Ovary (tissue), 7 donors: ENCODE measurements at regions not wholly inside any gene's neighbourhood (a gene's known extent, or its start where the extent isn't known, plus 50 kb on each side); places are given as distances from the start of the nearest gene placed in this dataset.

Experiments
- DNase-seq, 5 donors: peaks; one replicate each; pipeline ENCODE4 v3.0.0-alpha.2; 2019 to 2020
- H3K27ac ChIP-seq, 2 donors: fragments of 200-600 bp; one replicate each; pipeline versions ENCODE4 v1.5.1 to v1.8.0; 2019 to 2022
- H3K27me3 ChIP-seq: fragments of 200-600 bp; one replicate; pipeline ENCODE4 v1.8.0; 2022
- H3K36me3 ChIP-seq: fragments of 200-600 bp; sonication (generic); one replicate; pipeline ENCODE4 v1.5.1; 2019
- H3K4me1 ChIP-seq: one replicate; pipeline ENCODE4 v1.8.1; 2013; ENCODE audit warnings: mild to moderate bottlenecking, moderate library complexity; ENCODE audit not compliant: insufficient read depth
- H3K4me3 ChIP-seq: fragments of 200-600 bp; sonication (generic); one replicate; pipeline ENCODE4 v1.5.1; 2017
- H3K9me3 ChIP-seq, 2 donors: fragments of 200-600 bp in 1 of 2; sonication (generic) in 1 of 2; one replicate each; pipeline versions ENCODE4 v1.5.1 to v1.8.1; 2013 to 2019; ENCODE audit warnings: mild to moderate bottlenecking in 1 of 2, moderate library complexity in 1 of 2
- CTCF ChIP-seq, 3 donors: fragments of 450-650 bp in 2 of 3; fragments of 200-600 bp in 1 of 3; IDR thresholded peaks; one replicate each; pipeline versions ENCODE4 v1.5.1 to v1.8.0; 2016 to 2022; ENCODE audit warnings: antibody characterized with exemption in 3 of 3, mild to moderate bottlenecking in 1 of 3
- EP300 ChIP-seq: sonication (generic); formaldehyde crosslinking; IDR thresholded peaks from one replicate; pipeline ENCODE4 v1.6.1; 2017; ENCODE audit warnings: antibody characterized with exemption
- POLR2A ChIP-seq: fragments of 450-650 bp; IDR thresholded peaks from one replicate; pipeline ENCODE4 v1.6.1; 2017; ENCODE audit warnings: antibody characterized with exemption, mild to moderate bottlenecking, moderate library complexity
- WGBS, 3 donors: extraction: QIAGEN DNeasy Blood & Tissue Kit in 1 of 3; methylation state at CpG; one replicate each; pipeline versions ENCODE4 v1.1.5 to v1.1.7; 2013 to 2017; 5-methylcytosine and 5-hydroxymethylcytosine counted together
- intact Hi-C, 4 donors: fragments of 100-400 bp; cut with DNase I; formaldehyde crosslinking; loops; one replicate each; pipeline versions ENCODE4 v1.11.0 to v1.15.1; 2022 to 2023
- donor health status: DM: no; HTN: no; CAD: no; lungs with moderate emphysema.
- donor health status: DM: no; HTN: no; CAD: no.
- donor health status: Bipolar disorder and iron deficiency.
- donor health status: DM: no; HTN: no; CAD: no.
- donor health status: DM: yes; HTN: yes; CAD: no.

- no peak overlapping the region for H3K4me3 ChIP-seq
- no peaks in the 10 kb centered on the region for H3K4me1 ChIP-seq
- intact Hi-C loops, result no loop called here
- H3K27ac ChIP-seq, result no peak overlapping the region
- no peaks in the 10 kb centered on the region for H3K9me3 ChIP-seq
- no peaks in the 10 kb centered on the region for H3K27me3 ChIP-seq
- no peak for DNase-seq
- TF ChIP-seq EP300, result no peak
- TF ChIP-seq POLR2A, result no peak
- TF ChIP-seq CTCF (IDR thresholded peaks at IDR 0.05), result no peak
- H3K36me3 ChIP-seq, result no peaks in the 10 kb centered on the region
- 91 to 95% (median 92%) methylated on average over 4 of the region's 4 CpGs for WGBS, 3 donors
Observed at GRCh38 chr5:167452136-167452535, 839.3 kb upstream of the WWC1 start.

GRCh38 chr5:167453246-167454030, 838.0 kb upstream of the WWC1 start:
- no peak overlapping the region for H3K27ac ChIP-seq
- no peaks in the 10 kb centered on the region for H3K9me3 ChIP-seq
- intact Hi-C loops, result no loop called here
- H3K4me1 ChIP-seq, result no peaks in the 10 kb centered on the region
- WGBS, 3 donors, result 73 to 81% (median 74%) methylated on average over 3 of the region's 3 CpGs
- no peak overlapping the region for H3K4me3 ChIP-seq
- no peaks in the 10 kb centered on the region for H3K36me3 ChIP-seq
- no peaks in the 10 kb centered on the region for H3K27me3 ChIP-seq
- TF ChIP-seq CTCF (IDR thresholded peaks at IDR 0.05) (no peak), EP300 (no peak), POLR2A (no peak)
- no peak for DNase-seq

- Histone ChIP-seq H3K4me3 (no peak overlapping the region), H3K27ac (no peak overlapping the region), H3K27me3 (no peaks in the 10 kb centered on the region), H3K9me3 (no peaks in the 10 kb centered on the region), H3K36me3 (no peaks in the 10 kb centered on the region), H3K4me1 (no peaks in the 10 kb centered on the region)
- intact Hi-C loops, result no loop called here
- TF ChIP-seq POLR2A, result no peak
- TF ChIP-seq EP300, result no peak
- TF ChIP-seq CTCF (IDR thresholded peaks at IDR 0.05), result no peak
- no peak for DNase-seq
- 45 to 52% (median 47%) methylated on average over 4 of the region's 4 CpGs for WGBS, 3 donors
Observed at GRCh38 chr5:167458412-167458811, 833.0 kb upstream of the WWC1 start.

- Histone ChIP-seq H3K27ac (no peak overlapping the region), H3K4me3 (no peak overlapping the region), H3K36me3 (no peaks in the 10 kb centered on the region), H3K9me3 (no peaks in the 10 kb centered on the region), H3K4me1 (no peaks in the 10 kb centered on the region), H3K27me3 (no peaks in the 10 kb centered on the region)
- intact Hi-C loops, result no loop called here
- WGBS, 3 donors, result 51 to 67% (median 58%) methylated on average over 4 of the region's 4 CpGs
- TF ChIP-seq POLR2A (no peak), CTCF (IDR thresholded peaks at IDR 0.05) (no peak), EP300 (no peak)
- no peak for DNase-seq
Observed at GRCh38 chr5:167460449-167461020, 830.9 kb upstream of the WWC1 start.
